ENCODE measurements at regions not wholly inside any gene's neighbourhood (a gene's known extent, or its start where the extent isn't known, plus 50 kb on each side); places are given as distances from the start of the nearest gene placed in this dataset.

GRCh38 chr10:28429573-28430216 lies 103.2 kb upstream of the WAC start:
- peaks cover 3% of the 10 kb centered on the region for H3K4me1 ChIP-seq (ENCODE audit: insufficient read depth, low read length, poor library complexity, severe bottlenecking)
- peak overlapping the region; percentile 60 for H2AFZ ChIP-seq (ENCODE audit: low read length)
- H3F3A ChIP-seq (ENCODE audit: low read depth) = no peaks in the 10 kb centered on the region; the same call in 1 of the 2 replicates
- H3K36me3 ChIP-seq (ENCODE audit: insufficient read depth, low read length) = no peaks in the 10 kb centered on the region
- TF ChIP-seq EZH2phosphoT487 (IDR thresholded peaks at IDR 0.05; ENCODE audit: borderline replicate concordance) (no peak), CTCF (conservative IDR thresholded peaks at IDR 0.05; ENCODE audit: low read length) (no peak)
- H3K4me3 ChIP-seq (ENCODE audit: low read length, poor library complexity, severe bottlenecking) = no peak overlapping the region
- H3K79me2 ChIP-seq (ENCODE audit: insufficient read depth, low read length) = no peaks in the 10 kb centered on the region
- H4K20me1 ChIP-seq (ENCODE audit: insufficient read depth, low read length, poor library complexity, severe bottlenecking) = no peaks in the 10 kb centered on the region
- no peak overlapping the region for H3K9ac ChIP-seq (ENCODE audit: low read depth, low read length, poor library complexity, severe bottlenecking)
- no peaks in the 10 kb centered on the region for H3K27me3 ChIP-seq (ENCODE audit: insufficient read depth, low read length, poor library complexity, severe bottlenecking)
- H3K4me2 ChIP-seq (ENCODE audit: low read depth, low read length, poor library complexity, severe bottlenecking) = peak overlapping the region; percentile 13
- no peaks in the 10 kb centered on the region for H3K9me3 ChIP-seq (ENCODE audit: insufficient read depth, low read depth, low read length)
- H3K9me2 ChIP-seq (replicated peaks; ENCODE audit: low read depth, low read length) = no peaks in the 10 kb centered on the region

- H3K4me1 ChIP-seq (ENCODE audit: insufficient read depth, low read length, poor library complexity, severe bottlenecking) = peaks cover 3% of the 10 kb centered on the region
These were observed 101.8 kb upstream of the WAC start for GRCh38 chr10:28431139-28431538.

GRCh38 chr10:28432210-28432676 lies 100.7 kb upstream of the WAC start:
- H3K9me3 ChIP-seq (ENCODE audit: insufficient read depth, low read depth, low read length) = no peaks in the 10 kb centered on the region
- peak overlapping the region; percentile 67 for H3K4me2 ChIP-seq (ENCODE audit: low read depth, low read length, poor library complexity, severe bottlenecking)
- H3K36me3 ChIP-seq (ENCODE audit: insufficient read depth, low read length) = no peaks in the 10 kb centered on the region
- TF ChIP-seq CTCF (conservative IDR thresholded peaks at IDR 0.05; ENCODE audit: low read length) = peak; percentile 92
- no peak for TF ChIP-seq EZH2phosphoT487 (IDR thresholded peaks at IDR 0.05; ENCODE audit: borderline replicate concordance)
- H3F3A ChIP-seq (ENCODE audit: low read depth) = no peaks in the 10 kb centered on the region; the same call in 1 of the 2 replicates
- H3K27me3 ChIP-seq (ENCODE audit: insufficient read depth, low read length, poor library complexity, severe bottlenecking) = no peaks in the 10 kb centered on the region
- no peaks in the 10 kb centered on the region for H3K79me2 ChIP-seq (ENCODE audit: insufficient read depth, low read length)
- H4K20me1 ChIP-seq (ENCODE audit: insufficient read depth, low read length, poor library complexity, severe bottlenecking) = no peaks in the 10 kb centered on the region
- H2AFZ ChIP-seq (ENCODE audit: low read length) = peak overlapping the region; percentile 92
- H3K9me2 ChIP-seq (replicated peaks; ENCODE audit: low read depth, low read length) = no peaks in the 10 kb centered on the region
- H3K9ac ChIP-seq (ENCODE audit: low read depth, low read length, poor library complexity, severe bottlenecking) = peak overlapping the region; percentile 17
- H3K4me3 ChIP-seq (ENCODE audit: low read length, poor library complexity, severe bottlenecking) = peak overlapping the region; percentile 68
- H3K4me1 ChIP-seq (ENCODE audit: insufficient read depth, low read length, poor library complexity, severe bottlenecking) = peaks cover 3% of the 10 kb centered on the region

More at GRCh38 chr10:28431139-28431538, 101.8 kb upstream of the WAC start:
- Histone ChIP-seq H3K9me3 (ENCODE audit: insufficient read depth, low read depth, low read length) (no peaks in the 10 kb centered on the region), H3K4me3 (ENCODE audit: low read length, poor library complexity, severe bottlenecking) (no peak overlapping the region), H3K4me2 (ENCODE audit: low read depth, low read length, poor library complexity, severe bottlenecking) (no peak overlapping the region), H3K27me3 (ENCODE audit: insufficient read depth, low read length, poor library complexity, severe bottlenecking) (no peaks in the 10 kb centered on the region), H3K36me3 (ENCODE audit: insufficient read depth, low read length) (no peaks in the 10 kb centered on the region), H2AFZ (ENCODE audit: low read length) (no peak overlapping the region), H3F3A (ENCODE audit: low read depth) (no peaks in the 10 kb centered on the region; the same call in 1 of the 2 replicates), H4K20me1 (ENCODE audit: insufficient read depth, low read length, poor library complexity, severe bottlenecking) (no peaks in the 10 kb centered on the region), H3K9me2 (replicated peaks; ENCODE audit: low read depth, low read length) (no peaks in the 10 kb centered on the region), H3K9ac (ENCODE audit: low read depth, low read length, poor library complexity, severe bottlenecking) (no peak overlapping the region), H3K79me2 (ENCODE audit: insufficient read depth, low read length) (no peaks in the 10 kb centered on the region)
- TF ChIP-seq EZH2phosphoT487 (IDR thresholded peaks at IDR 0.05; ENCODE audit: borderline replicate concordance) (no peak), CTCF (conservative IDR thresholded peaks at IDR 0.05; ENCODE audit: low read length) (no peak)

All from Loucy (cell line).